IMR-90 (cell line): ENCODE measurements at regions not wholly inside any gene's neighbourhood (a gene's known extent, or its start where the extent isn't known, plus 50 kb on each side); places are given as distances from the start of the nearest gene placed in this dataset.
"Not testable (repeated sequence)": the region's sequence is repeated elsewhere in the genome, so short reads cannot be mapped to it uniquely, and the experiment has no call there.

ENCODE experiments used
- ATAC-seq: fragments of 200-7000 bp; cut with Tn5 transposase; 2 replicates; pipeline ENCODE4 v1.9.1; 2020; ENCODE audit warnings: low read depth, mild to moderate bottlenecking, moderate library complexity
- BruUV-seq: library from RNA; stranded (reverse); fragments of 400-500 nt; replicated peaks from 2 replicates; lab custom pipeline; 2021; lab: Mats Ljungman, UMichigan
- CTCF ChIA-PET: fragments of 300-600 bp; formaldehyde crosslinking; extraction: SDS; loops from one replicate; lab custom pipeline; 2021; ENCODE audit warnings: antibody characterized with exemption; lab: Yijun Ruan, JAX
- POLR2A ChIA-PET: fragments of 300-600 bp; sonication (Branson Sonifier 250); formaldehyde crosslinking; loops from one replicate; lab custom pipeline; 2022; ENCODE audit warnings: antibody characterized with exemption; ENCODE audit not compliant: unreplicated experiment; lab: Charles Lee
- DNase-seq: peaks from one replicate; pipeline ENCODE4 v3.0.0; 2013
- H2AFZ ChIP-seq: replicated peaks from 2 replicates; pipeline ENCODE3; 2013; ENCODE audit warnings: low read length, mild to moderate bottlenecking; ENCODE audit not compliant: poor library complexity
- H2AK5ac ChIP-seq: 2 replicates; pipeline ENCODE4 v1.6.1; 2013; ENCODE audit warnings: low read depth, low read length, inconsistent platforms
- H2AK9ac ChIP-seq: replicated peaks from 2 replicates; pipeline ENCODE3; 2013; ENCODE audit warnings: mild to moderate bottlenecking, low read depth, low read length, moderate library complexity; ENCODE audit not compliant: poor library complexity
- H2BK120ac ChIP-seq: 2 replicates; pipeline ENCODE4 v1.6.1; 2013; ENCODE audit warnings: low read depth, low read length, inconsistent platforms
- H2BK15ac ChIP-seq: 3 replicates; pipeline ENCODE4 v1.6.1; 2013; ENCODE audit warnings: low read depth, low read length, inconsistent platforms
- H2BK20ac ChIP-seq: 2 replicates; pipeline ENCODE4 v1.6.1; 2013; ENCODE audit warnings: low read depth, mild to moderate bottlenecking, inconsistent platforms, low read length, moderate library complexity
- H2BK5ac ChIP-seq: 2 replicates; pipeline ENCODE4 v1.6.1; 2013; ENCODE audit warnings: mild to moderate bottlenecking, low read depth, low read length, inconsistent platforms; ENCODE audit not compliant: poor library complexity, severe bottlenecking
- H3K14ac ChIP-seq: replicated peaks from 2 replicates; pipeline ENCODE4 v1.6.1; 2013; ENCODE audit warnings: low read depth, low read length, inconsistent platforms
- H3K18ac ChIP-seq: 2 replicates; pipeline ENCODE4 v1.6.1; 2013; ENCODE audit warnings: low read depth, low read length, control low read depth
- H3K23ac ChIP-seq: 2 replicates; pipeline ENCODE4 v1.6.1; 2013; ENCODE audit warnings: low read depth, low read length, inconsistent platforms
- H3K27ac ChIP-seq: 2 replicates; pipeline ENCODE4 v1.5.1; 2013; ENCODE audit warnings: mild to moderate bottlenecking, control low read depth, low read length; ENCODE audit not compliant: insufficient read depth
- H3K27me3 ChIP-seq: 2 replicates; pipeline ENCODE4 v1.6.1; 2013; ENCODE audit warnings: low read length; ENCODE audit not compliant: control insufficient read depth, insufficient read depth
- H3K36me3 ChIP-seq: 2 replicates; pipeline ENCODE4 v1.6.1; 2013; ENCODE audit warnings: low read length, mixed read lengths; ENCODE audit not compliant: control insufficient read depth, insufficient read depth
- H3K4ac ChIP-seq: 2 replicates; pipeline ENCODE4 v1.6.1; 2013; ENCODE audit warnings: low read depth, low read length, inconsistent platforms
- H3K4me1 ChIP-seq: 2 replicates; pipeline ENCODE4 v1.6.1; 2013; ENCODE audit warnings: low read length, mixed read lengths; ENCODE audit not compliant: control insufficient read depth, insufficient read depth
- H3K4me2 ChIP-seq: 2 replicates; pipeline ENCODE4 v1.6.1; 2013; ENCODE audit warnings: low read depth, mild to moderate bottlenecking, control low read depth, low read length, moderate library complexity
- H3K4me3 ChIP-seq: 2 replicates; pipeline ENCODE4 v1.5.1; 2013; ENCODE audit warnings: low read depth, mild to moderate bottlenecking, control low read depth, low read length, moderate library complexity; ENCODE audit not compliant: insufficient read depth
- H3K56ac ChIP-seq: 2 replicates; pipeline ENCODE4 v1.6.1; 2013; ENCODE audit warnings: low read length, inconsistent platforms; ENCODE audit not compliant: insufficient read depth; ENCODE audit errors: extremely low read depth
- H3K79me1 ChIP-seq, 2 experiments: 2 replicates each; pipeline ENCODE4 v1.6.1; 2013; ENCODE audit warnings: low read length in 2 of 2, inconsistent platforms in 1 of 2, low read depth in 1 of 2
- H3K9ac ChIP-seq: 2 replicates; pipeline ENCODE4 v1.6.1; 2013; ENCODE audit warnings: low read depth, low read length, control low read depth
- H3K9me1 ChIP-seq: 2 replicates; pipeline ENCODE4 v1.6.1; 2013; ENCODE audit warnings: low read length, inconsistent platforms; ENCODE audit not compliant: insufficient read depth
- H3K9me3 ChIP-seq: 2 replicates; pipeline ENCODE4 v1.6.1; 2013; ENCODE audit warnings: low read length; ENCODE audit not compliant: control insufficient read depth, insufficient read depth
- H4K20me1 ChIP-seq: 2 replicates; pipeline ENCODE4 v1.6.1; 2013; ENCODE audit warnings: low read length, inconsistent platforms; ENCODE audit not compliant: insufficient read depth
- H4K5ac ChIP-seq: 2 replicates; pipeline ENCODE4 v1.6.1; 2013; ENCODE audit warnings: mild to moderate bottlenecking, low read depth, low read length, control low read depth
- H4K8ac ChIP-seq, 2 experiments: 2 replicates each; pipeline ENCODE4 v1.6.1; 2013; ENCODE audit warnings: low read depth in 2 of 2, low read length in 2 of 2, control low read depth in 1 of 2, inconsistent platforms in 1 of 2
- H4K91ac ChIP-seq: 2 replicates; pipeline ENCODE4 v1.6.1; 2013; ENCODE audit warnings: low read depth, low read length, inconsistent platforms; ENCODE audit not compliant: insufficient read depth
- WGBS, 2 experiments: methylation state at CpG; one replicate each; pipeline versions ENCODE4 v1.1.5 to v1.1.7; 2013; ENCODE audit warnings: missing lambda C conversion rate in 2 of 2; ENCODE audit not compliant: insufficient read length in 1 of 2; ENCODE audit errors: extremely low coverage in 2 of 2; 5-methylcytosine and 5-hydroxymethylcytosine counted together
- dilution Hi-C: fragments of 300-500 bp; cut with HindIII; formaldehyde crosslinking; loops from one replicate; pipeline ENCODE4 v1.14.3; 2018; ENCODE audit warnings: low sequenced_read_pairs; ENCODE audit not compliant: unreplicated experiment
- in situ Hi-C: fragments of 300-500 bp; cut with MboI; formaldehyde crosslinking; loops from 3 replicates; pipeline ENCODE4 v1.14.3; 2019; ENCODE audit warnings: low sequenced_read_pairs, inconsistent platforms, mixed read lengths
- intact Hi-C: fragments of 100-400 bp; cut with micrococcal nuclease; formaldehyde crosslinking; loops from 2 replicates; pipeline ENCODE4 v1.10.0; 2022

DNA sequence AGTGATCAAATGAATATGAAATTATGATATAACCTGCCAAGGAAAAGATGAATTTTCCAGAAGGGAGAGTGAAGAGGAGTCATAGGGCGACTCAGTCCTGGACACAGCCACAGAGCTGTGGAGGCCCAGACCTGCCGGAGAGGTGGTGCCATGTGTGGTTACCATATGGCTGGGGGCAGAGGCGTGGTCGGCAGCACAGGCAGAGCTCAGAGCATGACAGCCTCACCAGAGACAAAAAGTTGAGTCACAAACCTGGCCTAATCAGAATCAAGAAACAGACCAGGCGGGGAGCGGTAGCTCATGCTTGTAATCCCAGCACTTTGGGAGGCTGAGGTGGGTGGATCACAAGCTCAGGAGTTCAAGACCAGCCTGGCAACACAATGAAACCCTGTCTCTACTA is 57.8 kb upstream of the KIF2A start:
- H3K4me2 ChIP-seq, CTCF ChIA-PET, H3K14ac ChIP-seq, H2BK120ac ChIP-seq, H2AK9ac ChIP-seq, H3K9me3 ChIP-seq, H3K36me3 ChIP-seq, H3K56ac ChIP-seq, H4K20me1 ChIP-seq, in situ Hi-C loops, H3K79me1 ChIP-seq, H4K91ac ChIP-seq, H2BK15ac ChIP-seq, dilution Hi-C loops, H2BK5ac ChIP-seq, intact Hi-C loops, H3K23ac ChIP-seq, H3K9me1 ChIP-seq, DNase-seq, H3K4ac ChIP-seq, BruUV-seq, H3K18ac ChIP-seq, H3K4me1 ChIP-seq, POLR2A ChIA-PET, H3K27ac ChIP-seq, H4K5ac ChIP-seq, H3K27me3 ChIP-seq, H4K8ac ChIP-seq, ATAC-seq, H3K4me3 ChIP-seq, H2AFZ ChIP-seq, H2AK5ac ChIP-seq, H2BK20ac ChIP-seq, H3K9ac ChIP-seq: not testable (repeated sequence)
- 73% methylated on average over 2 of the region's 6 CpGs; no CpG with 5 or more reads in 1 of the 2 experiments for WGBS, 2 experiments

DNA sequence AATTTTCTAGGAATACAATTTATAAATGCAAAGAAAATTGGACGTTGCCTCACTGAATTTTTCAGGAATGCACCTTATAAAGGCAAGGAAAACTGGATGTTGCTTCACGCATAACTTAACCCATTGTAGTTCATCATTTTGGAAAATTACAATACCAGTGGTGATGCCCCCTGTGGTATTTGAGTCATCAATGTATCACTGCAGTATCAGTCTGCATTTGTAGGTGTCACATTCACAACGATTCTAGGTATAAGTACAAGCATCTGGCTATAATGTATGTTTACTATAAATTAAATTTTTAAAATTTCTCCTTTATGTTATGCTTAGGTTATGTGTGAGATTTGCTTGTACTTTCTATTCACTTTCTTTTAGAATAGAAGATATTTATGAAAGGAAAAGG is 55.9 kb upstream of the KIF2A start:
- H2AK5ac ChIP-seq, in situ Hi-C loops, H3K23ac ChIP-seq, H3K9ac ChIP-seq, CTCF ChIA-PET, H2BK5ac ChIP-seq, H3K9me3 ChIP-seq, H4K8ac ChIP-seq, H2AFZ ChIP-seq, H3K4me3 ChIP-seq, H3K4me1 ChIP-seq, H3K27ac ChIP-seq, H4K20me1 ChIP-seq, BruUV-seq, H3K4ac ChIP-seq, POLR2A ChIA-PET, DNase-seq, H3K27me3 ChIP-seq, H3K36me3 ChIP-seq, H3K4me2 ChIP-seq, H2AK9ac ChIP-seq, H4K5ac ChIP-seq, ATAC-seq, intact Hi-C loops, H3K79me1 ChIP-seq, dilution Hi-C loops, H2BK15ac ChIP-seq, H2BK20ac ChIP-seq, H3K56ac ChIP-seq, H3K18ac ChIP-seq, H4K91ac ChIP-seq, H2BK120ac ChIP-seq, H3K9me1 ChIP-seq, H3K14ac ChIP-seq: not testable (repeated sequence)
- no CpG with 5 or more reads among the region's 3 CpGs for WGBS, 2 experiments
